ENCODE measurements at regions not wholly inside any gene's neighbourhood (a gene's known extent, or its start where the extent isn't known, plus 50 kb on each side); places are given as distances from the start of the nearest gene placed in this dataset.

GRCh38 chr7:25638590-25639244, 410.4 kb upstream of the NPVF start:
- TF ChIP-seq POLR2A (IDR thresholded peaks at IDR 0.05; ENCODE audit: low read depth, low read length) (no peak), TAF1 (IDR thresholded peaks at IDR 0.05; ENCODE audit: borderline replicate concordance, low read depth, low read length) (no peak), POLR2AphosphoS5 (IDR thresholded peaks at IDR 0.05; ENCODE audit: low read depth, low read length) (no peak)
- DNase-seq (ENCODE audit: insufficient read length) (no peak), FAIRE-seq (no peak)

DNA sequence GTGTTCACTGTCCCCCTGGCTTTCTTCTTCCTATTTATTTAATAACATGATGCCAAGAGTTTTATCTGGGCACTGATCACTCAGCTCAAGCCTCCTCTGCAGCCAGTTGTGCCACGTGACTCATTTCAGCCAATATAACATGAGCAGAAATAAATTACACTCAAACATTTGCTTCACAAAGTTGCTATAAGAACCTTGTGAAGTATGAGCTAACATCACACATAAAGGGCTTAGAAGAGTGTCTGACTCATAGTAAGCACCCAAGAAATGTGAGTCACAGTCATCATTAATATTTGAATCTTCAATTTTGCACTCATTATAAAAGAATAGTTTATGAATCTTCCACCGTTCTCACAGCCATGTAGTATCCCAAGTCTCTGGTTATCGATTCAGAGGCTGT, 414.6 kb upstream of the NPVF start:
- no peak for DNase-seq (ENCODE audit: insufficient read length)
- no peak for FAIRE-seq
- TF ChIP-seq TAF1 (IDR thresholded peaks at IDR 0.05; ENCODE audit: borderline replicate concordance, low read depth, low read length) (no peak), POLR2A (IDR thresholded peaks at IDR 0.05; ENCODE audit: low read depth, low read length) (no peak), POLR2AphosphoS5 (IDR thresholded peaks at IDR 0.05; ENCODE audit: low read depth, low read length) (no peak)

DNA sequence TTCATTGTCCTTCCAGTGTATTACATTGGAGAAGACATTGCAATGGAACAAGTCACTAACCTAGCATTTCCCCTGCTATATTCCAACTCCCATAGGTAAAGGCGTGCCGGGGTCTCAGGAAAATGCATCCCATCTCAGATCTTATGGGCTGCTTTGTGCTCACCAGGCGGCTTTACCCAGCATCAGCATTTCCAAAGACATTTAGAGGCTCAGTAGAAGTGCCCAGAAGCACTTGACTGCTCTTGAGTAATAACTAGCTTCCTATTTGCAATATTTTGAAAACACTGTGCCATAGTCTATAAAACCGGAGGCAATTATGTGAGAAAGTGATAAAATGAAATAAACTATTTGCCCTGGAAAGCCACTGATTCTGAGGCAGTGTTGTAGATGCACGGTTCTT, 415.0 kb upstream of the NPVF start:
- no peak for TF ChIP-seq POLR2AphosphoS5 (IDR thresholded peaks at IDR 0.05; ENCODE audit: low read depth, low read length)
- TF ChIP-seq POLR2A (IDR thresholded peaks at IDR 0.05; ENCODE audit: low read depth, low read length) = no peak
- TF ChIP-seq TAF1 (IDR thresholded peaks at IDR 0.05; ENCODE audit: borderline replicate concordance, low read depth, low read length) = no peak
- no peak for FAIRE-seq
- DNase-seq (ENCODE audit: insufficient read length) = no peak

DNA sequence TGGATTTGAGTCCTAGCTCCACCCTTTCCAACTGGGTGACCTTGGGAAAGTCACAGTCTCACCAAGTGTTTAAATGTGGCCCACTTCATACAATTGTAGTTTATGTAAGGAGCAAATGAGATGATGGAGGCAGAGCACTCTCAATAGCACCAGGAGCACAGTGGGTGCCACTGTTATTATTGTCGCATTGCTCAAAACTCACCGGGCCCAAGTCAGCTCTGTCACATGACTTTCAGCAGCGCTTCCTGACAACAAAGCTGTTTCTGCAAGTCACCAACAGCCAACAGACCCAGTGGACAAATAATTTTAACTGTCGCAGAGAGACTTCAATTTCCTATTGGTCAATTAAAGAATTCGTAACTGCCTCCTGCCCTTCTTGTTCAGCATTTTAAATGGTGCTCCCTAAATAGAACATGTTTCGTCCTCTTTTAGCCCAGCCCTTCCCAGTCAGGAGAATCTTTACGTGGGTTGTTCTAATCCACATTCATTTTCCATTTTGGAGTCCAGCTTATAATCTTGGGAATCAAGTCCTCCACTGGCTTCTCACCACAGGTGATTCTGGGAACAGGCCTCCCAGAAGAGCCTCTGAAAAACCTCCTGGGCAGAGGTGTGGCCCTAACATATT, 415.6 kb upstream of the NPVF start:
- TF ChIP-seq POLR2A (IDR thresholded peaks at IDR 0.05; ENCODE audit: low read depth, low read length) (no peak), POLR2AphosphoS5 (IDR thresholded peaks at IDR 0.05; ENCODE audit: low read depth, low read length) (no peak), TAF1 (IDR thresholded peaks at IDR 0.05; ENCODE audit: borderline replicate concordance, low read depth, low read length) (no peak)
- DNase-seq (ENCODE audit: insufficient read length) (no peak), FAIRE-seq (no peak)

- FAIRE-seq (no peak), DNase-seq (ENCODE audit: insufficient read length) (no peak)
- no peak for TF ChIP-seq POLR2AphosphoS5 (IDR thresholded peaks at IDR 0.05; ENCODE audit: low read depth, low read length)
- no peak for TF ChIP-seq POLR2A (IDR thresholded peaks at IDR 0.05; ENCODE audit: low read depth, low read length)
- TF ChIP-seq TAF1 (IDR thresholded peaks at IDR 0.05; ENCODE audit: borderline replicate concordance, low read depth, low read length) = no peak
Observed at GRCh38 chr7:25646726-25647413, 418.6 kb upstream of the NPVF start.

DNA sequence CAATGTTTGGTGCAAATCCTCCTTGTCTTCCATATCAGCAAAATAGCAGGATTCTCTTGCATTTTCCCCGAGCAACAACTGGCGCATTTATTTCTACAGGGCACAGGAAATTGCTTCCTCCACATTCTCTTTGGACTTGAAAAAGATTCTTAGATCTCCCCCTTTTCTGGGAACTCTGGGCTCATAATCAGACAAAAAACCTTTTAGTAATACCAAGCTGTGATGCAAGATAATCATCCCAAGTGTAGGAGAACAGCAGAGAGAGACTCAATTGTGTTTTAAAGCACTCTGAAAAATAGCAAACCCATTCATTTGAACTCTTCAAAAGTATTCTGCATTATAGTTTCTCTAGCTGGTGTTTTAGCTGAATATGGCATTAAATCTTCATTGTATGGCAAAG, 419.6 kb upstream of the NPVF start:
- DNase-seq (ENCODE audit: insufficient read length) = no peak
- TF ChIP-seq TAF1 (IDR thresholded peaks at IDR 0.05; ENCODE audit: borderline replicate concordance, low read depth, low read length) = no peak
- no peak for FAIRE-seq

GRCh38 chr7:25652366-25652765, 424.1 kb upstream of the NPVF start:
- no peak for FAIRE-seq
- TF ChIP-seq POLR2A (IDR thresholded peaks at IDR 0.05; ENCODE audit: low read depth, low read length) = no peak
- TF ChIP-seq POLR2AphosphoS5 (IDR thresholded peaks at IDR 0.05; ENCODE audit: low read depth, low read length) = no peak
- TF ChIP-seq TAF1 (IDR thresholded peaks at IDR 0.05; ENCODE audit: borderline replicate concordance, low read depth, low read length) = no peak
- no peak for DNase-seq (ENCODE audit: insufficient read length)

- TF ChIP-seq POLR2A (IDR thresholded peaks at IDR 0.05; ENCODE audit: low read depth, low read length) (no peak), TAF1 (IDR thresholded peaks at IDR 0.05; ENCODE audit: borderline replicate concordance, low read depth, low read length) (no peak), POLR2AphosphoS5 (IDR thresholded peaks at IDR 0.05; ENCODE audit: low read depth, low read length) (no peak)
- DNase-seq (ENCODE audit: insufficient read length) = no peak
- FAIRE-seq = no peak
Observed at GRCh38 chr7:25653384-25653783, 425.1 kb upstream of the NPVF start.

GRCh38 chr7:25656071-25656470, 427.8 kb upstream of the NPVF start:
- FAIRE-seq = no peak
- DNase-seq (ENCODE audit: insufficient read length) = no peak
- TF ChIP-seq POLR2A (IDR thresholded peaks at IDR 0.05; ENCODE audit: low read depth, low read length) (no peak), TAF1 (IDR thresholded peaks at IDR 0.05; ENCODE audit: borderline replicate concordance, low read depth, low read length) (no peak), POLR2AphosphoS5 (IDR thresholded peaks at IDR 0.05; ENCODE audit: low read depth, low read length) (no peak)

DNA sequence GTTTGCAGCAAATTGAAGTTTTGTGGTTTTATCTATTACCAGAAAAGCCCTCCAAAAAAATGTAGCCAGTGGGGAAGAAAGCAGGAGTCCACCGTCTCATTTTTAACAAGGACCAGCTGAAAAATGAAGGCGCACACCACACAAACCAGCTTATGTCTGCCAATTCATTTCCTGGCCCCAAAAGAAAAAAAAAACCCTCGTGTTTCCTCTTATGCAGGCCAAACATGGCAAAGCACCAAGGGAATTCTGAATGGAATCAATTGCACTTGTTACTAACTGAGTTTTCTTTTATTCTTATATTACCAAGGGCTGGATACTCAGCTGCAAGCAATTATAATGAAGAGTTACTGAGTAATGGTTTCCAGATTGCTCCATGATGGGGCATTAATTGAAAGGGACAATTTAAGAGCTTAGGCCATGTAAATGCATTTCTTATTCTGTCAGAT, 428.3 kb upstream of the NPVF start:
- TF ChIP-seq POLR2AphosphoS5 (IDR thresholded peaks at IDR 0.05; ENCODE audit: low read depth, low read length) (no peak), POLR2A (IDR thresholded peaks at IDR 0.05; ENCODE audit: low read depth, low read length) (no peak), TAF1 (IDR thresholded peaks at IDR 0.05; ENCODE audit: borderline replicate concordance, low read depth, low read length) (no peak)
- DNase-seq (ENCODE audit: insufficient read length) (no peak), FAIRE-seq (no peak)

DNA sequence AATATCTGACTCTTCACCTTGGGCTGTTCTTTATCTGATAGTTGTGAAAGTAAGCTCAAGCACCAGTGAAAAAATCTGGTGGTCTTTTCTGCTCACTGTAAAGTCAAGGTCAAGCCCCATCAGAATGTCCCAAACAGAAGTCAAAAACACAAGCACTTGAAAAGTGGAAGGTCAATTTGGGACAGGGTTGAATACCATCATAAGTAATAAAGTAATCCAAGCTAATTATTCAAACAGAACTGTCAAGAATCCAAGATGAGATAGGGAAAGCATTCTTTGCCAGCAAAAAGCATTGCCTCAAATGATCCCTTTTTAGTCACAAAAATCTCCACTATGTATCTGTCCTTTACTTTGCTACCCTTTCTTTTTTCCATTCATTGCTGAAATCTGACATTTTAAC, 430.1 kb upstream of the NPVF start:
- TF ChIP-seq TAF1 (IDR thresholded peaks at IDR 0.05; ENCODE audit: borderline replicate concordance, low read depth, low read length) = no peak
- no peak for TF ChIP-seq POLR2AphosphoS5 (IDR thresholded peaks at IDR 0.05; ENCODE audit: low read depth, low read length)
- no peak for TF ChIP-seq POLR2A (IDR thresholded peaks at IDR 0.05; ENCODE audit: low read depth, low read length)
- no peak for FAIRE-seq

DNA sequence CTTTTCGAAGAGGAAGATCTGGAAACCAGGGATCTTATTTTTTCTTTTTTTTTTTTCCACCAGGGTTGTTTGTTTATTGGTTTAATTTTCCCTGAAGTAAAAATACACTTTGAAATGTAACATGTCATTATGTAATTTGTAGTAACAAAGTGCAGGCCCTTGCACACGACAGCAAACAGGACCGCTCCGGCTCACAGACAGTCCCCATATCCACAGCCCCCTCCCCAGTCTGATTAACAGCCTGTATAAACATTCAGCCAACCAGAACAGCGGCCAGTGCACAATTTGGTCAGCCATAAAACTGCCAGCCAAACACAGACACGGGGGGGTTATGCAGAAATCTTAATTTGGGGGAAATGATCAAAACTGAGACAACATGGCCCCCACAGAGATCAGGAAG, 431.6 kb upstream of the NPVF start:
- DNase-seq (ENCODE audit: insufficient read length) (no peak), FAIRE-seq (no peak)
- no peak for TF ChIP-seq POLR2A (IDR thresholded peaks at IDR 0.05; ENCODE audit: low read depth, low read length)
- TF ChIP-seq TAF1 (IDR thresholded peaks at IDR 0.05; ENCODE audit: borderline replicate concordance, low read depth, low read length) = no peak
- TF ChIP-seq POLR2AphosphoS5 (IDR thresholded peaks at IDR 0.05; ENCODE audit: low read depth, low read length) = no peak

More for the DNA sequence above, 430.1 kb upstream of the NPVF start:
- no peak for DNase-seq (ENCODE audit: insufficient read length)
